H1 (cell line): ENCODE measurements at regions not wholly inside any gene's neighbourhood (a gene's known extent, or its start where the extent isn't known, plus 50 kb on each side); places are given as distances from the start of the nearest gene placed in this dataset.
"Not testable (repeated sequence)": the region's sequence is repeated elsewhere in the genome, so short reads cannot be mapped to it uniquely, and the experiment has no call there.

Experiments used
- CTCF ChIA-PET: fragments of 300-600 bp; sonication (Branson Sonifier 250); formaldehyde crosslinking; loops from one replicate; lab custom pipeline; 2021; ENCODE audit not compliant: partially characterized antibody; lab: Charles Lee
- POLR2A ChIA-PET: fragments of 300-600 bp; sonication (Branson Sonifier 250); formaldehyde crosslinking; loops from one replicate; lab custom pipeline; 2021; ENCODE audit warnings: inconsistent platforms; ENCODE audit not compliant: partially characterized antibody; lab: Charles Lee
- DNase-seq, 2 experiments: peaks; one replicate each; pipeline versions ENCODE4 v3.0.0 to v3.0.0-alpha.2; 2010 to 2022; ENCODE audit warnings: low spot score in 2 of 2, low read depth in 1 of 2, mixed read lengths in 1 of 2
- FAIRE-seq: peaks from 2 replicates; lab custom pipeline; 2011; peaks lifted over from hg19 to GRCh38; lab: Jason Lieb, UNC
- H2AFZ ChIP-seq: 2 replicates; pipeline ENCODE4 v1.8.1; 2012; ENCODE audit warnings: low read length, inconsistent platforms
- H2AK5ac ChIP-seq: 2 replicates; pipeline ENCODE4 v1.6.1; 2013; ENCODE audit warnings: low read depth, low read length
- H2BK120ac ChIP-seq: replicated peaks from 2 replicates; pipeline ENCODE3; 2013; ENCODE audit warnings: low read depth, low read length, inconsistent platforms
- H2BK12ac ChIP-seq: 2 replicates; pipeline ENCODE4 v1.6.1; 2013; ENCODE audit warnings: low read depth, low read length
- H2BK15ac ChIP-seq: 2 replicates; pipeline ENCODE4 v1.6.1; 2013; ENCODE audit warnings: low read length
- H2BK20ac ChIP-seq: 2 replicates; pipeline ENCODE4 v1.6.1; 2013; ENCODE audit warnings: low read length
- H2BK5ac ChIP-seq: 2 replicates; pipeline ENCODE4 v1.6.1; 2013; ENCODE audit warnings: low read depth, low read length
- H3K14ac ChIP-seq: 2 replicates; pipeline ENCODE4 v1.6.1; 2013; ENCODE audit warnings: inconsistent platforms; ENCODE audit not compliant: insufficient read length
- H3K18ac ChIP-seq: 2 replicates; pipeline ENCODE4 v1.6.1; 2013; ENCODE audit warnings: low read length; ENCODE audit errors: extremely low read depth
- H3K23ac ChIP-seq: 2 replicates; pipeline ENCODE4 v1.6.1; 2013; ENCODE audit warnings: inconsistent platforms; ENCODE audit not compliant: insufficient read length
- H3K23me2 ChIP-seq: 2 replicates; pipeline ENCODE4 v1.6.1; 2013; ENCODE audit warnings: low read depth, low read length
- H3K27ac ChIP-seq: 2 replicates; pipeline ENCODE4 v1.6.1; 2011; ENCODE audit warnings: low read depth, low read length, inconsistent platforms
- H3K27me3 ChIP-seq, 4 experiments: replicated peaks in 1 of 4; 1 replicate in 1 of 4; 2 replicates in 3 of 4; pipeline versions ENCODE4 v1.6.1 to v1.8.1; 2011 to 2013; ENCODE audit warnings: low read length in 3 of 4, mild to moderate bottlenecking in 3 of 4, inconsistent platforms in 2 of 4, mixed read lengths in 2 of 4, moderate library complexity in 1 of 4; ENCODE audit not compliant: control insufficient read depth in 3 of 4, insufficient read depth in 3 of 4; ENCODE audit errors: extremely low read depth in 1 of 4
- H3K36me3 ChIP-seq, 4 experiments: 2 replicates each; pipeline versions ENCODE4 v1.6.1 to v1.8.1; 2011 to 2013; ENCODE audit warnings: mild to moderate bottlenecking in 4 of 4, low read length in 3 of 4, moderate library complexity in 2 of 4, control low read depth in 1 of 4, inconsistent platforms in 1 of 4; ENCODE audit not compliant: insufficient read depth in 4 of 4, control insufficient read depth in 2 of 4
- H3K4ac ChIP-seq: replicated peaks from 2 replicates; pipeline ENCODE3; 2013; ENCODE audit warnings: low read length, low read depth, mixed read lengths, inconsistent platforms; ENCODE audit not compliant: insufficient read length
- H3K4me1 ChIP-seq, 4 experiments: replicated peaks in 1 of 4; 1 replicate in 1 of 4; 2 replicates in 3 of 4; pipeline versions ENCODE4 v1.6.1 to v1.8.1; 2011 to 2013; ENCODE audit warnings: low read length in 3 of 4, inconsistent platforms in 2 of 4, mixed read lengths in 1 of 4; ENCODE audit not compliant: insufficient read depth in 4 of 4, control insufficient read depth in 3 of 4
- H3K4me2 ChIP-seq, 2 experiments: 2 replicates each; pipeline versions ENCODE4 v1.6.1 to v1.8.1; 2011 to 2013; ENCODE audit warnings: low read depth in 2 of 2, low read length in 2 of 2, control low read depth in 1 of 2, inconsistent platforms in 1 of 2, mild to moderate bottlenecking in 1 of 2; ENCODE audit not compliant: insufficient read depth in 1 of 2
- H3K4me3 ChIP-seq, 4 experiments: fragments of 200-600, 300-600 bp in 1 of 4; sonication (generic), shearing (Covaris generic), sonication (Bioruptor Twin) in 1 of 4; 2 replicates each; pipeline versions ENCODE4 v1.5.1 to v1.8.1; 2011 to 2016; ENCODE audit warnings: low read length in 4 of 4, low read depth in 3 of 4, control low read depth in 2 of 4, inconsistent platforms in 2 of 4, mild to moderate bottlenecking in 2 of 4, mixed read lengths in 1 of 4, moderate library complexity in 1 of 4; ENCODE audit not compliant: insufficient read depth in 2 of 4; ENCODE audit errors: extremely low read depth in 1 of 4
- H3K56ac ChIP-seq: replicated peaks from 2 replicates; pipeline ENCODE3; 2013; ENCODE audit warnings: low read depth, mild to moderate bottlenecking, mixed read lengths, low read length, inconsistent platforms; ENCODE audit not compliant: insufficient read length
- H3K79me1 ChIP-seq: 2 replicates; pipeline ENCODE4 v1.6.1; 2013; ENCODE audit warnings: low read depth, low read length, control low read depth
- H3K79me2 ChIP-seq, 2 experiments: 2 replicates each; pipeline versions ENCODE4 v1.6.1 to v1.8.1; 2012 to 2013; ENCODE audit warnings: low read length in 2 of 2, mild to moderate bottlenecking in 2 of 2, inconsistent platforms in 1 of 2; ENCODE audit not compliant: insufficient read depth in 2 of 2, control insufficient read depth in 1 of 2
- H3K9ac ChIP-seq, 4 experiments: replicated peaks in 1 of 4; 1 replicate in 1 of 4; 2 replicates in 3 of 4; pipeline versions ENCODE4 v1.6.1 to v1.8.1; 2011 to 2013; ENCODE audit warnings: low read depth in 3 of 4, low read length in 3 of 4, control low read depth in 2 of 4, mild to moderate bottlenecking in 2 of 4, moderate library complexity in 2 of 4, inconsistent platforms in 1 of 4; ENCODE audit errors: extremely low read depth in 1 of 4
- H3K9me3 ChIP-seq, 2 experiments: 2 replicates each; pipeline versions ENCODE4 v1.6.1 to v1.8.1; 2012 to 2013; ENCODE audit warnings: mild to moderate bottlenecking in 2 of 2, moderate library complexity in 2 of 2, control low read depth in 1 of 2, inconsistent platforms in 1 of 2, low read depth in 1 of 2, low read length in 1 of 2, mixed read lengths in 1 of 2; ENCODE audit not compliant: insufficient read depth in 2 of 2
- H4K20me1 ChIP-seq, 2 experiments: replicated peaks in 1 of 2; 2 replicates each; pipeline versions ENCODE3 to v1.8.1; 2011 to 2013; ENCODE audit warnings: inconsistent platforms in 2 of 2, low read length in 2 of 2, mild to moderate bottlenecking in 1 of 2; ENCODE audit not compliant: insufficient read depth in 2 of 2, control insufficient read depth in 1 of 2
- H4K5ac ChIP-seq: 2 replicates; pipeline ENCODE4 v1.6.1; 2013; ENCODE audit warnings: low read length, low read depth, mixed read lengths, inconsistent platforms; ENCODE audit not compliant: insufficient read length
- H4K8ac ChIP-seq: 2 replicates; pipeline ENCODE4 v1.8.0; 2013; ENCODE audit warnings: mild to moderate bottlenecking, moderate library complexity, low read length, inconsistent platforms; ENCODE audit not compliant: insufficient read depth; ENCODE audit errors: extremely low read depth
- H4K91ac ChIP-seq: replicated peaks from 2 replicates; pipeline ENCODE3; 2013; ENCODE audit warnings: low read length, mixed read lengths, inconsistent platforms; ENCODE audit not compliant: insufficient read length
- WGBS, 2 experiments: shearing (Covaris generic) in 1 of 2; methylation state at CpG; one replicate each; pipeline versions ENCODE4 v1.1.6 to v1.1.7; 2013 to 2015; ENCODE audit warnings: low lambda C conversion rate in 2 of 2, mixed read lengths in 2 of 2, inconsistent platforms in 1 of 2, low coverage in 1 of 2, missing lambda C conversion rate in 1 of 2; ENCODE audit not compliant: insufficient replicate concordance in 2 of 2, insufficient coverage in 1 of 2, insufficient read length in 1 of 2; ENCODE audit errors: extremely low coverage in 1 of 2, missing lambda C conversion rate in 1 of 2; 5-methylcytosine and 5-hydroxymethylcytosine counted together

- H3K23ac ChIP-seq, H3K9me3 ChIP-seq, H3K27me3 ChIP-seq, FAIRE-seq, H3K4me3 ChIP-seq, H2AK5ac ChIP-seq, H3K4me1 ChIP-seq, H2AFZ ChIP-seq, H2BK20ac ChIP-seq, H2BK15ac ChIP-seq, H2BK120ac ChIP-seq, H4K8ac ChIP-seq, H4K20me1 ChIP-seq, H3K56ac ChIP-seq, H3K79me1 ChIP-seq, POLR2A ChIA-PET, H3K4ac ChIP-seq, H3K9ac ChIP-seq, H4K5ac ChIP-seq, H3K4me2 ChIP-seq, DNase-seq, H2BK5ac ChIP-seq, H3K23me2 ChIP-seq, H2BK12ac ChIP-seq, H3K27ac ChIP-seq, CTCF ChIA-PET, H3K14ac ChIP-seq, H4K91ac ChIP-seq, H3K18ac ChIP-seq: not testable (repeated sequence)
- Histone ChIP-seq H3K36me3 (peaks cover 0 to 10% (median 2%) of the 10 kb centered on the region in 4 experiments; a peak in 4 of 8 replicates), H3K79me2 (peaks cover 0 to 47% of the 10 kb centered on the region in 2 experiments; a peak in 3 of 4 replicates)
- WGBS, 2 experiments: no CpG with 5 or more reads among the region's 31 CpGs
These were observed 203.4 kb downstream of the SOX4 start for GRCh38 chr6:21796979-21797378.
